SK-N-SH treated with all-trans-retinoic acid at 6 μM for 48 hours (cell line): ENCODE measurements at regions not wholly inside any gene's neighbourhood (a gene's known extent, or its start where the extent isn't known, plus 50 kb on each side); places are given as distances from the start of the nearest gene placed in this dataset.
"Not testable (repeated sequence)": the region's sequence is repeated elsewhere in the genome, so short reads cannot be mapped to it uniquely, and the experiment has no call there.

ENCODE experiments used
- ATAC-seq: fragments of 200-7000 bp; cut with Tn5 transposase; 3 replicates; pipeline ENCODE4 v1.9.1; 2020; ENCODE audit warnings: mild to moderate bottlenecking, moderate library complexity
- ARNTL ChIP-seq: fragments of 450-650 bp; formaldehyde crosslinking; IDR thresholded peaks from 2 replicates; pipeline ENCODE4 v1.5.0; 2020; ENCODE audit warnings: low read depth, mild to moderate bottlenecking, moderate library complexity, borderline replicate concordance
- BACH2 ChIP-seq: fragments of 250-450 bp; sonication (Bioruptor Pico); IDR thresholded peaks from 2 replicates; pipeline ENCODE4 v1.9.0; 2021; ENCODE audit warnings: mild to moderate bottlenecking, borderline replicate concordance
- CREB5 ChIP-seq: fragments of 250-450 bp; sonication (Bioruptor Pico); IDR thresholded peaks from 2 replicates; pipeline ENCODE4 v1.5.1; 2020; ENCODE audit warnings: low read depth, mild to moderate bottlenecking, moderate library complexity
- CSDC2 ChIP-seq: fragments of 250-450 bp; sonication (Bioruptor Pico); IDR thresholded peaks from 2 replicates; pipeline ENCODE4 v1.5.0; 2020; ENCODE audit warnings: mild to moderate bottlenecking, moderate library complexity
- CSRNP3 ChIP-seq: fragments of 250-450 bp; sonication (Bioruptor Pico); IDR thresholded peaks from 2 replicates; pipeline ENCODE4 v1.5.1; 2021; ENCODE audit warnings: mild to moderate bottlenecking, moderate library complexity
- ESRRG ChIP-seq: fragments of 250-450 bp; sonication (Bioruptor Pico); IDR thresholded peaks from 2 replicates; pipeline ENCODE4 v1.6.1; 2021; ENCODE audit warnings: mild to moderate bottlenecking
- GLIS3 ChIP-seq: fragments of 250-450 bp; sonication (Bioruptor Pico); IDR thresholded peaks from 2 replicates; pipeline ENCODE4 v1.5.0; 2020; ENCODE audit warnings: mild to moderate bottlenecking, moderate library complexity
- ISL1 ChIP-seq: fragments of 250-450 bp; sonication (Bioruptor Pico); IDR thresholded peaks from 2 replicates; pipeline ENCODE4 v2.1.2; 2022; ENCODE audit warnings: mild to moderate bottlenecking, moderate library complexity
- OSR1 ChIP-seq: fragments of 250-450 bp; sonication (Bioruptor Pico); IDR thresholded peaks from 2 replicates; pipeline ENCODE4 v1.8.0; 2022; ENCODE audit warnings: moderate library complexity, mild to moderate bottlenecking, inconsistent platforms
- PATZ1 ChIP-seq: fragments of 250-450 bp; sonication (Bioruptor Pico); IDR thresholded peaks from 2 replicates; pipeline ENCODE4 v1.8.0; 2020; ENCODE audit warnings: mild to moderate bottlenecking, moderate library complexity, borderline replicate concordance
- RARB ChIP-seq: fragments of 250-450 bp; sonication (Bioruptor Pico); IDR thresholded peaks from 2 replicates; pipeline ENCODE4 v1.8.0; 2021; ENCODE audit warnings: mild to moderate bottlenecking, moderate library complexity
- SNAI2 ChIP-seq: fragments of 250-450 bp; sonication (Bioruptor Pico); IDR thresholded peaks from 2 replicates; pipeline ENCODE4 v1.5.0; 2020; ENCODE audit warnings: mild to moderate bottlenecking, moderate library complexity
- TCF4 ChIP-seq: fragments of 250-450 bp; sonication (Bioruptor Pico); IDR thresholded peaks from 2 replicates; pipeline ENCODE4 v1.8.0; 2021; ENCODE audit warnings: mild to moderate bottlenecking, moderate library complexity, borderline replicate concordance
- TOX ChIP-seq: fragments of 250-450 bp; sonication (Bioruptor Pico); IDR thresholded peaks from 2 replicates; pipeline ENCODE4 v1.8.0; 2021; ENCODE audit warnings: mild to moderate bottlenecking, moderate library complexity, borderline replicate concordance
- TSHZ2 ChIP-seq: fragments of 250-450 bp; sonication (Bioruptor Pico); IDR thresholded peaks from 2 replicates; pipeline ENCODE4 v1.5.0; 2020; ENCODE audit warnings: mild to moderate bottlenecking, moderate library complexity
- ZC3H10 ChIP-seq: fragments of 250-450 bp; sonication (Bioruptor Pico); IDR thresholded peaks from 2 replicates; pipeline ENCODE4 v1.5.1; 2021; ENCODE audit warnings: mild to moderate bottlenecking, moderate library complexity
- ZFP30 ChIP-seq: fragments of 450-650 bp; formaldehyde crosslinking; IDR thresholded peaks from 2 replicates; pipeline ENCODE4 v1.5.0; 2022; ENCODE audit warnings: mild to moderate bottlenecking, moderate library complexity
- ZNF565 ChIP-seq: fragments of 450-650 bp; formaldehyde crosslinking; conservative IDR thresholded peaks from 2 replicates; pipeline ENCODE4 v1.5.0; 2020; ENCODE audit warnings: low read depth, mild to moderate bottlenecking, moderate library complexity
- ZNF70 ChIP-seq: fragments of 450-650 bp; formaldehyde crosslinking; IDR thresholded peaks from 2 replicates; pipeline ENCODE4 v1.5.0; 2020; ENCODE audit warnings: mild to moderate bottlenecking, moderate library complexity
- ZNF8 ChIP-seq: fragments of 450-650 bp; formaldehyde crosslinking; IDR thresholded peaks from 2 replicates; pipeline ENCODE4 v1.5.0; 2020; ENCODE audit warnings: mild to moderate bottlenecking, moderate library complexity

GRCh38 chr16:86077243-86077940 is 178.4 kb downstream of the IRF8 start:
- no peak for ATAC-seq
- TF ChIP-seq ZNF70 (CRISPR knock-in tag): no peak

- no peak for TF ChIP-seq ZNF8
- TF ChIP-seq TOX: no peak
- no peak for TF ChIP-seq PATZ1 (CRISPR knock-in tag)
- no peak for TF ChIP-seq CREB5 (CRISPR knock-in tag)
- no peak for TF ChIP-seq ZC3H10 (CRISPR knock-in tag)
- TF ChIP-seq TCF4: no peak
- no peak for TF ChIP-seq ZFP30 (CRISPR knock-in tag)
- no peak for TF ChIP-seq ARNTL (CRISPR knock-in tag)
- TF ChIP-seq CSDC2 (CRISPR knock-in tag): no peak
- TF ChIP-seq BACH2 (CRISPR knock-in tag): no peak
- TF ChIP-seq RARB (CRISPR knock-in tag): no peak
- no peak for TF ChIP-seq TSHZ2 (CRISPR knock-in tag)
- no peak for TF ChIP-seq ESRRG (CRISPR knock-in tag)
- TF ChIP-seq SNAI2 (CRISPR knock-in tag): no peak
- no peak for TF ChIP-seq OSR1 (CRISPR knock-in tag)
- no peak for TF ChIP-seq ISL1 (CRISPR knock-in tag)
- no peak for TF ChIP-seq GLIS3 (CRISPR knock-in tag)
- no peak for TF ChIP-seq CSRNP3 (CRISPR knock-in tag)
- no peak for TF ChIP-seq ZNF565 (CRISPR knock-in tag)
- ATAC-seq: no peak
Observed at GRCh38 chr16:86078121-86078600, 179.2 kb downstream of the IRF8 start.

GRCh38 chr16:86078711-86079110 is 179.7 kb downstream of the IRF8 start:
- not testable (repeated sequence) for ATAC-seq

- ATAC-seq: no peak
- TF ChIP-seq TCF4 (no peak), CSRNP3 (CRISPR knock-in tag) (no peak), RARB (CRISPR knock-in tag) (no peak)
Observed at GRCh38 chr16:86079255-86079885, 180.4 kb downstream of the IRF8 start.
